ES-I3 (cell line): ENCODE measurements at regions not wholly inside any gene's neighbourhood (a gene's known extent, or its start where the extent isn't known, plus 50 kb on each side); places are given as distances from the start of the nearest gene placed in this dataset.
"Not testable (repeated sequence)": the region's sequence is repeated elsewhere in the genome, so short reads cannot be mapped to it uniquely, and the experiment has no call there.

Source experiments
- H3K36me3 ChIP-seq: 2 replicates; pipeline ENCODE4 v1.6.1; 2013; ENCODE audit warnings: mild to moderate bottlenecking, low read length, control low read depth, moderate library complexity; ENCODE audit not compliant: insufficient read depth
- H3K4me1 ChIP-seq: 2 replicates; pipeline ENCODE4 v1.6.1; 2013; ENCODE audit warnings: mild to moderate bottlenecking, control low read depth, low read length; ENCODE audit not compliant: insufficient read depth
- H3K9ac ChIP-seq: 2 replicates; pipeline ENCODE4 v1.6.1; 2013; ENCODE audit warnings: low read depth, mild to moderate bottlenecking, low read length, moderate library complexity
- H3K9me3 ChIP-seq: 2 replicates; pipeline ENCODE4 v1.6.1; 2013; ENCODE audit warnings: mild to moderate bottlenecking, low read length, moderate library complexity; ENCODE audit not compliant: control insufficient read depth, insufficient read depth

- H3K9ac ChIP-seq, H3K4me1 ChIP-seq, H3K36me3 ChIP-seq, H3K9me3 ChIP-seq: not testable (repeated sequence)
Measured at GRCh38 chr6:92952111-92952510, 467.2 kb downstream of the EPHA7 start.

DNA sequence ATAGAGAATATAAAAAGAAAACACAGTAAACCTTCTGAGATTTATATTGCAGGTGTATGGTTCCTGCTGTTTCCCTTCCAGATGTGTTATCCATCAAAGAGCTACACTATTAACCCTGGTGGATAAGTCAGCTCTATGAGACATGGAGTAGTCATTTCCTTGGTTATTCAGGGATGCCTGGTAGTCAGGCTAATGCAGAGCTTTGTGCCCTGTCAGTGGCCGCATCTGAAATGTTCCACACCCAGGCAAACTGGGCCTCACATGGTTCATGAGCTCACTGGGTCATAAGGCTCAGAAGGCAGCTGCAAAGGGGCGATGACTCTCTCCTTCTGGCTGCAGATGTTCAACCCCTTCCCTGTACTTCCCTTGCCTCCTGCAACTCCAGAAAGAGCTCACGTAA, 473.6 kb downstream of the EPHA7 start:
- H3K4me1 ChIP-seq, result no peaks in the 10 kb centered on the region
- no peak overlapping the region for H3K9ac ChIP-seq
- H3K36me3 ChIP-seq, result no peaks in the 10 kb centered on the region
- H3K9me3 ChIP-seq, result no peaks in the 10 kb centered on the region

- no peaks in the 10 kb centered on the region for H3K9me3 ChIP-seq
- no peak overlapping the region for H3K9ac ChIP-seq
- H3K4me1 ChIP-seq, result no peaks in the 10 kb centered on the region
- H3K36me3 ChIP-seq, result no peaks in the 10 kb centered on the region
Measured at GRCh38 chr6:92944132-92944531, 475.2 kb downstream of the EPHA7 start.

DNA sequence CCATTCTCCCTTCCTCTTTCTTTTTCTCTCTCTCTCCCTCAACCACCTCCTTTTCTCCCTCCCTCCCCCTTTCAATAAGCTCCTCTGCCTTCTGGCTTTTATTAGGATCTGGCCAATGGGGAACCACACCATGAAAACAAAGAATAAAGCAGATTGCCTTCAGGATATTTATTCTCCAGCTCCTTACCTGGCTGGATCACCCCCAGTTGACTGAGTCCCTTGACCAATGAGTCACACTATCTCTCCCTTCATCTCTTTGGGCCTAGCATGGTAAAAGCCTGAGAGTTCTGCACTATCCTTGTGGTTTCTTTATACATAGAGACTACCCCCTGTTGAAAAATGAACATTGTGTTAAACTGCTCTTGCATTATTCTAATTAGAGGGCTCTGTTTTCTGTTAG, 476.8 kb downstream of the EPHA7 start:
- Histone ChIP-seq H3K4me1 (no peaks in the 10 kb centered on the region), H3K36me3 (no peaks in the 10 kb centered on the region), H3K9ac (no peak overlapping the region), H3K9me3 (no peaks in the 10 kb centered on the region)

DNA sequence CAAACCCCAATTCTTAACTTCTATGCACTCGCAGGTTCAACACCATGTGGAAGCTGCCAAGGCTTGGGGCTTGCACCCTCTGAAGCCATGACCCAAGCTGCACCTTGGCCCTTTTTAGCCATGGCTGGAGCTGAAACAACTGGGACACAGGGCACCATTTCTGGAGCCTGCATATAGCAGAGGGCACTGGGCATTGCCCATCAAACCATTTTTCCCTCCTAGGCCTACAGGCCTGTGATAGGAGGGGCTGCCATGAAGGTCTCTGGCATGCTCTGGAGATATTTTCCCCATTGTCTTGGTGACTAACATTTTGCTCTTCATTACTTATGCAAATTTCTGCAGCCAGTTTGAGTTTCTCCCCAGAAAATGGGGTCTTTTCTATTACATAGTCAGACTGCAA, 484.7 kb downstream of the EPHA7 start:
- H3K36me3 ChIP-seq, result no peaks in the 10 kb centered on the region
- no peak overlapping the region for H3K9ac ChIP-seq
- no peaks in the 10 kb centered on the region; the same call in 1 of the 2 replicates for H3K9me3 ChIP-seq
- no peaks in the 10 kb centered on the region for H3K4me1 ChIP-seq

DNA sequence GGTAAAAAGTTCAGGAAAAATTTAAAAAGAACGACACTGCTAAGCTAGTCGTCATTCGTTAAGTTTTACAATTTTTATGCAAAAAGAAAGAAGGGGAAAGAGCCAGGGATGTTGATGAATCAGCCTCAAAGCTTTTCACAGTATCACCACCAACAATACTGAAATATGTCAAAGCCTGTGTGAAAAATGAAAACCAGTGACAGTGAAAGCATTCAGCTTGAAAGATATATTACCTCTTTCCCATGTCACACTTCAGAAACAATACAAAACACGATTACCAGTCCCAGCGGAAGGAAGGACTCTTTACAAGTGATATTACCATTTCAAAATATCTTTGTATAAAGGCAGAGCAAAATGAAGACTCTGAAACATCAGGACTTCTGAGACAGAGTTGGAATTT, 489.2 kb downstream of the EPHA7 start:
- no peaks in the 10 kb centered on the region for H3K4me1 ChIP-seq
- H3K36me3 ChIP-seq, result no peaks in the 10 kb centered on the region

DNA sequence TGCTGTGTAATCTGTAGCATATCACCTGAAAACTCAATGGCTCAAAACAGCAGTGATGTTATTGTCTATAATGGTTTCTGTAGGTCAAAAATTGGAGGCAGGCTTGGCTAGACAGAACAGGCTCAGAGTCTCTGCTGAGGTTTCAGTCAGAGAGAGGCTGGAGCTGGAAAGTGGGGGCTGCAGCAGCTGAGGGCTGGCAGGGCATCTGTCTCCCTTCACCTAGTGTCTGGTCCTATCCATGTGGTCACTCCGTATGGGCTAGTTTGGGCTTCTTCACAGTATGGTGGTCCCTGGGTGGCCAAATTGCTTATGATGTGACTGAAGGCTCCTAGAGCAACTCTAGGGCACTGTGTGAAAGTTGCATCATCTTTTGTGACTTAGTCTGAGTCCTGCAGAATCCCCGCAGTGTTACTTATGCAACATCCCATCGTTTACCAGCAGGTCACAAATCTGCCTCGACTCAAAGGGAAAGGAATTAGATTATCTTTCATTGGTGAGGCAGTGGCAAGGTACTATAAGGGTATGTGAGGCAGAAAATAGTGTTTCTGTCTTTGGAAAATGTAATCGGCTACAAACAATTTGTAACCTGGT, 497.0 kb downstream of the EPHA7 start:
- Histone ChIP-seq H3K9me3 (no peaks in the 10 kb centered on the region), H3K36me3 (no peaks in the 10 kb centered on the region), H3K4me1 (no peaks in the 10 kb centered on the region)

More for the DNA sequence above, 489.2 kb downstream of the EPHA7 start:
- no peaks in the 10 kb centered on the region; the same call in 1 of the 2 replicates for H3K9me3 ChIP-seq
- no peak overlapping the region for H3K9ac ChIP-seq

GRCh38 chr6:92915466-92915865, 503.9 kb downstream of the EPHA7 start:
- Histone ChIP-seq H3K9me3 (no peaks in the 10 kb centered on the region), H3K4me1 (peaks cover 9% of the 10 kb centered on the region; the same call in 1 of the 2 replicates), H3K9ac (no peak overlapping the region), H3K36me3 (no peaks in the 10 kb centered on the region)

More for the DNA sequence above, 497.0 kb downstream of the EPHA7 start:
- H3K9ac ChIP-seq, result no peak overlapping the region

- H3K9me3 ChIP-seq, result no peaks in the 10 kb centered on the region
- peaks cover 7% of the 10 kb centered on the region for H3K4me1 ChIP-seq
- H3K9ac ChIP-seq, result no peak overlapping the region
- no peaks in the 10 kb centered on the region for H3K36me3 ChIP-seq
Measured at GRCh38 chr6:92911301-92911700, 508.1 kb downstream of the EPHA7 start.

GRCh38 chr6:92910646-92911045, 508.7 kb downstream of the EPHA7 start:
- Histone ChIP-seq H3K9ac (no peak overlapping the region), H3K9me3 (no peaks in the 10 kb centered on the region), H3K4me1 (peaks cover under 1% of the 10 kb centered on the region; the same call in 1 of the 2 replicates), H3K36me3 (no peaks in the 10 kb centered on the region)

DNA sequence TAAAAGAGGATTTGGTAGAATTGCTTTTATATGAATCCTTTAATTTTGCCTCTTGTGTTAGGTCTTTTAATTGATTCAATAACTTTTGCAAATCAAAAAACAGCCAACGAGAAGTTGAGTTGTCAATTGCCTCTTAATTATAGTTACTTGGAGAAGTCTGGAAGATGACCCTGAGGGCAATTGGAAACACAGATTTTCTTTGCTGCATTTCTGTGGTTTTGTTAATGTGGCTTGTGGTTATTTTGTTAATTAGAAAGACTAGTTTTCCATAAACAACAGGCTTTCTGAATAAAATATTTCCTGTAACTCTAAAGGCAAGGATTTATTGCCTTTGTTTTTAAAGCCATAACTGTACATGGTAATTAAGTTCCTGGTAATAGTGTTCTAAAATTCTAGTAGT, 513.0 kb downstream of the EPHA7 start:
- no peaks in the 10 kb centered on the region; the same call in 1 of the 2 replicates for H3K4me1 ChIP-seq
- no peaks in the 10 kb centered on the region for H3K36me3 ChIP-seq

GRCh38 chr6:92893741-92894140, 525.6 kb downstream of the EPHA7 start:
- Histone ChIP-seq H3K4me1 (no peaks in the 10 kb centered on the region), H3K36me3 (no peaks in the 10 kb centered on the region), H3K9ac (no peak overlapping the region), H3K9me3 (no peaks in the 10 kb centered on the region)

More for the DNA sequence above, 513.0 kb downstream of the EPHA7 start:
- Histone ChIP-seq H3K9me3 (no peaks in the 10 kb centered on the region), H3K9ac (no peak overlapping the region)

DNA sequence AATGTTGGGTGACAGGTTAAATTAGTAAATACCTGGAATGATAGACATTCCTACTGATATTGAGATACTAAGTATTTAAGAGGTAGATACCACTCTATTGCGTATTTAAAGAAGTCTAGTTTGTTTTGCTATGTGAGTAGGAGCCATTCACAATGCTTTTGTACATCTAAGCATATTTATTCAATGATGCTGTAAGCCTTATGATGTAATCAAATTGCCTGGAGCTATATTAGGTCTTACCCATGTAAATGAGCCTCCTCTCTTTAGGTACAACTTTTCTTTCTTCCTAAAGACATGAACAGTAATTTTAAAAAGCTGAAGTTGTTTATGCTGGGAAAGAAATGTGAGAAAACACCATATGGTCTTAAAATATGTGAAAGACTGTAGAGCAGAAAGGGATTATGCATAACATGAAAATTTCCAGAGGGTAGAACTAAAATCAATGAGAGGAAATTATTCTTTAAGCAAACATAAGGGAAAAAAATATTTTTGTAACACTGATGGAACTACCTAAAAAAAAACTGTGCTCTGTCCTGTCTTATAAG, 526.7 kb downstream of the EPHA7 start:
- no peaks in the 10 kb centered on the region for H3K36me3 ChIP-seq
- no peaks in the 10 kb centered on the region for H3K4me1 ChIP-seq
- H3K9me3 ChIP-seq, result no peaks in the 10 kb centered on the region
- no peak overlapping the region for H3K9ac ChIP-seq

DNA sequence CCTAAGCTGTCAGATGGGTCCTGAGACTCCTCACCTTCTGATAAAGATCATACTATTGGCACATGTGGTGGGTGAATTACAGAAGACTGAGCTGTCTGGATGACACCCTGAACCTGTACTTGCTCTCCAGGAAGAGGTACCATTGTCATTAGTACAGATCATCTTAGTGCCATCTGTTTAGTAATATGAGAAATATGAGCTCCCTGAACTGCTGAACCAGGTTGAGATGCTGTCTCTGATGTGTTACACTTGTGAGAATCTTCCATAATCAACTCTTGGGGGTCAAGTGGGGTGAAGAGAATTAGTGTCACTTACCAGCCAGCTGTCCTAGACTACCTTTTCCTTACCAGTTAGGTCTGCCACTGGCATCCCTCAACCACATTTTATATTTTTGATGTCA, 531.0 kb downstream of the EPHA7 start:
- H3K9me3 ChIP-seq, result no peaks in the 10 kb centered on the region
- no peak overlapping the region for H3K9ac ChIP-seq
- no peaks in the 10 kb centered on the region for H3K4me1 ChIP-seq
- no peaks in the 10 kb centered on the region for H3K36me3 ChIP-seq

- no peaks in the 10 kb centered on the region for H3K9me3 ChIP-seq
- no peak overlapping the region for H3K9ac ChIP-seq
- no peaks in the 10 kb centered on the region for H3K4me1 ChIP-seq
- no peaks in the 10 kb centered on the region for H3K36me3 ChIP-seq
Measured at GRCh38 chr6:92887871-92888270, 531.5 kb downstream of the EPHA7 start.
